OCI-LY7 (cell line): ENCODE measurements at regions not wholly inside any gene's neighbourhood (a gene's known extent, or its start where the extent isn't known, plus 50 kb on each side); places are given as distances from the start of the nearest gene placed in this dataset.

ENCODE experiments used
- BruUV-seq: library from RNA; stranded (reverse); fragments of 400-500 nt; replicated peaks from 2 replicates; lab custom pipeline; 2021; lab: Mats Ljungman, UMichigan
- CTCF ChIA-PET: fragments of 300-600 bp; sonication (Branson Sonifier 250); formaldehyde crosslinking; loops from one replicate; lab custom pipeline; 2022; ENCODE audit warnings: antibody characterized with exemption; ENCODE audit not compliant: unreplicated experiment; lab: Charles Lee
- POLR2A ChIA-PET: fragments of 300-600 bp; sonication (Branson Sonifier 250); formaldehyde crosslinking; loops from one replicate; lab custom pipeline; 2022; ENCODE audit warnings: antibody characterized with exemption; lab: Charles Lee
- DNase-seq: peaks from one replicate; pipeline ENCODE4 v3.0.0-alpha.2; 2015; ENCODE audit warnings: low spot score
- H2AFZ ChIP-seq: fragments of 200-600 bp; sonication (generic), shearing (Covaris generic); 2 replicates; pipeline ENCODE4 v1.6.1; 2014; ENCODE audit warnings: mild to moderate bottlenecking, antibody characterized with exemption, low read length, moderate library complexity
- H3K27ac ChIP-seq: fragments of 200-600 bp; sonication (generic); 2 replicates; pipeline ENCODE4 v1.5.1; 2014; ENCODE audit warnings: mixed run types, low read depth, mild to moderate bottlenecking, moderate library complexity, low read length, inconsistent platforms; ENCODE audit not compliant: poor library complexity, severe bottlenecking
- H3K36me3 ChIP-seq: fragments of 200-600 bp; sonication (generic); 2 replicates; pipeline ENCODE4 v1.6.1; 2014; ENCODE audit warnings: mild to moderate bottlenecking, antibody characterized with exemption, low read length, moderate library complexity, mixed read lengths; ENCODE audit not compliant: insufficient read depth
- H3K4me1 ChIP-seq: fragments of 200-600 bp; sonication (generic); 2 replicates; pipeline ENCODE4 v1.5.1; 2014; ENCODE audit warnings: mild to moderate bottlenecking, low read length; ENCODE audit not compliant: insufficient read depth, poor library complexity, severe bottlenecking
- H3K4me2 ChIP-seq: fragments of 200-600 bp; sonication (generic); 2 replicates; pipeline ENCODE4 v1.6.1; 2014; ENCODE audit warnings: mild to moderate bottlenecking, low read length
- H3K4me3 ChIP-seq: fragments of 200-600 bp; sonication (generic); 2 replicates; pipeline ENCODE4 v1.5.1; 2014; ENCODE audit warnings: mild to moderate bottlenecking, low read depth, low read length; ENCODE audit not compliant: poor library complexity, severe bottlenecking
- H3K79me2 ChIP-seq: fragments of 200-600 bp; sonication (generic); 2 replicates; pipeline ENCODE4 v1.6.1; 2016; ENCODE audit warnings: low read depth, mild to moderate bottlenecking, low read length, moderate library complexity, mixed read lengths; ENCODE audit not compliant: insufficient read depth
- H3K9me2 ChIP-seq: fragments of 200-600 bp; sonication (generic); 2 replicates; pipeline ENCODE4 v1.6.1; 2016; ENCODE audit warnings: mild to moderate bottlenecking, low read length, mixed read lengths; ENCODE audit not compliant: insufficient read depth
- H3K9me3 ChIP-seq: fragments of 200-600 bp; sonication (generic); 2 replicates; pipeline ENCODE4 v1.6.1; 2014; ENCODE audit warnings: mild to moderate bottlenecking, mixed run types, low read length, mixed read lengths
- H4K20me1 ChIP-seq: fragments of 200-600 bp; sonication (generic); 2 replicates; pipeline ENCODE4 v1.6.1; 2014; ENCODE audit warnings: mild to moderate bottlenecking, antibody characterized with exemption, low read length, moderate library complexity, mixed read lengths; ENCODE audit not compliant: insufficient read depth
- EZH2phosphoT487 ChIP-seq: fragments of 200-600 bp; sonication (generic); IDR thresholded peaks from 2 replicates; pipeline ENCODE4 v1.6.1; 2018; ENCODE audit warnings: low read depth, borderline replicate concordance, mild to moderate bottlenecking, mixed run types, antibody characterized with exemption, low read length, moderate library complexity, mixed read lengths
- intact Hi-C: fragments of 100-400 bp; cut with micrococcal nuclease; formaldehyde crosslinking; loops from one replicate; pipeline ENCODE4 v1.10.0; 2022; ENCODE audit not compliant: unreplicated experiment
- TF ChIP-seq, protein P1 (sequence below): fragments of 200-600 bp; sonication (generic); conservative IDR thresholded peaks from 2 replicates; pipeline ENCODE4 v1.5.1; 2014; ENCODE audit warnings: mild to moderate bottlenecking, antibody characterized with exemption, low read length, moderate library complexity, mixed read lengths

GRCh38 chr16:72422308-72422897 lies 250.4 kb upstream of the PMFBP1 start:
- H3K4me3 ChIP-seq: no peak overlapping the region
- ChIA-PET CTCF (no interaction called here), POLR2A (no interaction called here)
- H4K20me1 ChIP-seq: no peaks in the 10 kb centered on the region
- H3K4me1 ChIP-seq: no peaks in the 10 kb centered on the region
- H3K79me2 ChIP-seq: no peaks in the 10 kb centered on the region
- TF ChIP-seq, protein P1, sequence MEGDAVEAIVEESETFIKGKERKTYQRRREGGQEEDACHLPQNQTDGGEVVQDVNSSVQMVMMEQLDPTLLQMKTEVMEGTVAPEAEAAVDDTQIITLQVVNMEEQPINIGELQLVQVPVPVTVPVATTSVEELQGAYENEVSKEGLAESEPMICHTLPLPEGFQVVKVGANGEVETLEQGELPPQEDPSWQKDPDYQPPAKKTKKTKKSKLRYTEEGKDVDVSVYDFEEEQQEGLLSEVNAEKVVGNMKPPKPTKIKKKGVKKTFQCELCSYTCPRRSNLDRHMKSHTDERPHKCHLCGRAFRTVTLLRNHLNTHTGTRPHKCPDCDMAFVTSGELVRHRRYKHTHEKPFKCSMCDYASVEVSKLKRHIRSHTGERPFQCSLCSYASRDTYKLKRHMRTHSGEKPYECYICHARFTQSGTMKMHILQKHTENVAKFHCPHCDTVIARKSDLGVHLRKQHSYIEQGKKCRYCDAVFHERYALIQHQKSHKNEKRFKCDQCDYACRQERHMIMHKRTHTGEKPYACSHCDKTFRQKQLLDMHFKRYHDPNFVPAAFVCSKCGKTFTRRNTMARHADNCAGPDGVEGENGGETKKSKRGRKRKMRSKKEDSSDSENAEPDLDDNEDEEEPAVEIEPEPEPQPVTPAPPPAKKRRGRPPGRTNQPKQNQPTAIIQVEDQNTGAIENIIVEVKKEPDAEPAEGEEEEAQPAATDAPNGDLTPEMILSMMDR: no peak
- no peak for TF ChIP-seq EZH2phosphoT487
- no peak overlapping the region for H2AFZ ChIP-seq
- H3K36me3 ChIP-seq: 0 out of 2 replicates have a peak, but pooled peaks cover 6% of the 10 kb centered on the region
- DNase-seq: no peak
- intact Hi-C loops: no loop called here
- no peak overlapping the region for H3K4me2 ChIP-seq
- BruUV-seq: no TSS peak
- H3K9me2 ChIP-seq: no peaks in the 10 kb centered on the region
- no peak overlapping the region for H3K27ac ChIP-seq
- peaks cover 20% of the 10 kb centered on the region; the same call in 1 of the 2 replicates for H3K9me3 ChIP-seq

GRCh38 chr16:72419638-72420037 lies 247.7 kb upstream of the PMFBP1 start:
- H2AFZ ChIP-seq: no peak overlapping the region
- no peaks in the 10 kb centered on the region for H4K20me1 ChIP-seq
- no peaks in the 10 kb centered on the region for H3K79me2 ChIP-seq
- no peak overlapping the region for H3K4me2 ChIP-seq
- no TSS peak for BruUV-seq
- intact Hi-C loops: loop anchor here (10.0 kb wide), 1 partner anchor 415 kb away; no protein-coding TSS in a partner anchor
- no peak overlapping the region for H3K4me3 ChIP-seq
- POLR2A ChIA-PET: interaction anchor here (1.1 kb wide), 1 partner anchor 8 kb away, joined by 3 read pairs; no protein-coding TSS in a partner anchor
- no peak overlapping the region for H3K27ac ChIP-seq
- H3K4me1 ChIP-seq: no peaks in the 10 kb centered on the region
- H3K36me3 ChIP-seq: 0 out of 2 replicates have a peak, but pooled peaks cover 3% of the 10 kb centered on the region
- no peak for DNase-seq
- H3K9me2 ChIP-seq: no peaks in the 10 kb centered on the region
- H3K9me3 ChIP-seq: peaks cover 17% of the 10 kb centered on the region; the same call in 1 of the 2 replicates
- TF ChIP-seq, protein P1: no peak
- no peak for TF ChIP-seq EZH2phosphoT487
- CTCF ChIA-PET: no interaction called here

GRCh38 chr16:72415379-72415778 lies 243.4 kb upstream of the PMFBP1 start:
- Histone ChIP-seq H3K27ac (no peak overlapping the region), H4K20me1 (no peaks in the 10 kb centered on the region), H3K9me3 (no peaks in the 10 kb centered on the region), H3K79me2 (no peaks in the 10 kb centered on the region), H3K9me2 (no peaks in the 10 kb centered on the region), H2AFZ (no peak overlapping the region), H3K4me1 (no peaks in the 10 kb centered on the region), H3K4me2 (no peak overlapping the region), H3K36me3 (no peaks in the 10 kb centered on the region), H3K4me3 (no peak overlapping the region)
- BruUV-seq: no TSS peak
- ChIA-PET CTCF (no interaction called here), POLR2A (no interaction called here)
- intact Hi-C loops: loop anchor here (10.0 kb wide), 1 partner anchor 419 kb away; no protein-coding TSS in a partner anchor
- TF ChIP-seq, protein P1: no peak
- no peak for TF ChIP-seq EZH2phosphoT487
- no peak for DNase-seq
